Hepatocyte (in vitro differentiated cells): ENCODE measurements at regions not wholly inside any gene's neighbourhood (a gene's known extent, or its start where the extent isn't known, plus 50 kb on each side); places are given as distances from the start of the nearest gene placed in this dataset.

Source experiments
- CTCF ChIP-seq: fragments of 200-600 bp; sonication (generic); IDR thresholded peaks from 2 replicates; pipeline ENCODE4 v1.5.1; 2016; ENCODE audit warnings: antibody characterized with exemption, mild to moderate bottlenecking; ENCODE audit not compliant: poor library complexity
- EZH2 ChIP-seq: fragments of 200-600 bp; sonication (generic); IDR thresholded peaks from 2 replicates; pipeline ENCODE4 v1.6.1; 2016; ENCODE audit warnings: antibody characterized with exemption, mild to moderate bottlenecking, borderline replicate concordance
- EZH2phosphoT487 ChIP-seq: fragments of 200-600 bp; sonication (generic); IDR thresholded peaks from one replicate; pipeline ENCODE4 v1.6.1; 2018; ENCODE audit warnings: antibody characterized with exemption, mild to moderate bottlenecking, low read depth, moderate library complexity; ENCODE audit not compliant: unreplicated experiment, severe bottlenecking

GRCh38 chr2:37780387-37780676, 108.9 kb upstream of the CDC42EP3 start:
- TF ChIP-seq CTCF (no peak), EZH2phosphoT487 (no peak), EZH2 (no peak)
